ENCODE measurements at regions not wholly inside any gene's neighbourhood (a gene's known extent, or its start where the extent isn't known, plus 50 kb on each side); places are given as distances from the start of the nearest gene placed in this dataset.

DNA sequence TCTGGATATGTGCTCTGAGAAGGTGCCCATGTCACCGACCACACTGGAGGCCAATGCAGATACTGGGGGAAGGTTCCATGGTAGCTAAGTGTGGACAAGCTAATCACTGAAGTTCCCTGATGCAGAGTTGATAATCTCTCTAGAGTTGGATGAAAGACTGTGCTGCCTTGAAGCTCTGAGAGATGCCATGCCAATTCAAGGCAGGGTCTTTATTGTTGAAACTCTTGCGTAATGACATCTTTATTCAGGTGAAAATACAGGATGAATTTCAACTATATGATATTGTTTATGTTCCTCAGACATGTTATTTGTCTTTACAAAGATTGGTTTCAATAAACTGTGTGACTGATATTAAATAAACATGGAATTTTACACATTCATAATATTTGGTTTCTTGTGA, 167.6 kb upstream of the TMEM161B start:
- Histone ChIP-seq H3K9ac (ENCODE audit: low read length in 3 of 3) (no peak overlapping the region), H3K4me3 (ENCODE audit: low read length in 3 of 3) (no peak overlapping the region), H3K27me3 (ENCODE audit: control insufficient read depth, insufficient read depth, low read length) (no peaks in the 10 kb centered on the region), H3K9me3 (ENCODE audit: control insufficient read depth in 2 of 3, insufficient read depth in 1 of 3, low read length in 3 of 3) (peaks cover 0 to 7% (median 0%) of the 10 kb centered on the region in 3 donors), H3K36me3 (ENCODE audit: control insufficient read depth in 2 of 3, insufficient read depth in 3 of 3, low read length in 3 of 3) (no peaks in the 10 kb centered on the region), H3K27ac (ENCODE audit: low read depth in 2 of 2, low read length in 2 of 2) (no peak overlapping the region), H3K4me1 (ENCODE audit: control insufficient read depth in 2 of 3, insufficient read depth in 2 of 3, low read depth in 1 of 3, low read length in 3 of 3) (no peaks in the 10 kb centered on the region)
- DNase-seq: no peak
- intact Hi-C loops (cut with DNase I): no loop called here
- no peak for FAIRE-seq
- TF ChIP-seq, protein P1, sequence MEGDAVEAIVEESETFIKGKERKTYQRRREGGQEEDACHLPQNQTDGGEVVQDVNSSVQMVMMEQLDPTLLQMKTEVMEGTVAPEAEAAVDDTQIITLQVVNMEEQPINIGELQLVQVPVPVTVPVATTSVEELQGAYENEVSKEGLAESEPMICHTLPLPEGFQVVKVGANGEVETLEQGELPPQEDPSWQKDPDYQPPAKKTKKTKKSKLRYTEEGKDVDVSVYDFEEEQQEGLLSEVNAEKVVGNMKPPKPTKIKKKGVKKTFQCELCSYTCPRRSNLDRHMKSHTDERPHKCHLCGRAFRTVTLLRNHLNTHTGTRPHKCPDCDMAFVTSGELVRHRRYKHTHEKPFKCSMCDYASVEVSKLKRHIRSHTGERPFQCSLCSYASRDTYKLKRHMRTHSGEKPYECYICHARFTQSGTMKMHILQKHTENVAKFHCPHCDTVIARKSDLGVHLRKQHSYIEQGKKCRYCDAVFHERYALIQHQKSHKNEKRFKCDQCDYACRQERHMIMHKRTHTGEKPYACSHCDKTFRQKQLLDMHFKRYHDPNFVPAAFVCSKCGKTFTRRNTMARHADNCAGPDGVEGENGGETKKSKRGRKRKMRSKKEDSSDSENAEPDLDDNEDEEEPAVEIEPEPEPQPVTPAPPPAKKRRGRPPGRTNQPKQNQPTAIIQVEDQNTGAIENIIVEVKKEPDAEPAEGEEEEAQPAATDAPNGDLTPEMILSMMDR (IDR thresholded peaks at IDR 0.05; ENCODE audit: borderline replicate concordance, extremely low read depth, insufficient read depth): no peak

DNA sequence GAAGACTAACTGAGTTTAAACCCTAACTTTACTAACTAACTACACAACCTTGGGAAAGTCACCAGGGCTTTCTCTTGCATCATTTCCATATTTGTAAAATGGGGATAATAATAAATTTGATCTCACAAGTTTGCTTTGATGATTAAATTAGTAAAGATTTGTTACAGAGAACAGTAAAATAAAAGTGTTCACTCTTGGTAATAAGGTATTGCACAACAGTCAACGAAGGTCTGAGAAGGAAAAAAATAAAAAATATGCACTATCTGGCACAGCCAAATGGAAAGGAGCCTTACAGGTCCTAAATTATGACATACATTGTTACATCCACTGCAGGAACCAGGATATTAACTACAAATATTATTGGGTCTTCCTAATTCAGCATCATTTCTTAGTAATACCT, 160.0 kb upstream of the TMEM161B start:
- no peak overlapping the region for H3K9ac ChIP-seq (ENCODE audit: low read length in 3 of 3)
- no peaks in the 10 kb centered on the region for H3K27me3 ChIP-seq (ENCODE audit: control insufficient read depth, insufficient read depth, low read length)
- H3K9me3 ChIP-seq (ENCODE audit: control insufficient read depth in 2 of 3, insufficient read depth in 1 of 3, low read length in 3 of 3): no peaks in the 10 kb centered on the region
- no peak overlapping the region for H3K27ac ChIP-seq (ENCODE audit: low read depth in 2 of 2, low read length in 2 of 2)
- intact Hi-C loops (cut with DNase I): no loop called here
- no peaks in the 10 kb centered on the region for H3K36me3 ChIP-seq (ENCODE audit: control insufficient read depth in 2 of 3, insufficient read depth in 3 of 3, low read length in 3 of 3)
- TF ChIP-seq, protein P1 (IDR thresholded peaks at IDR 0.05; ENCODE audit: borderline replicate concordance, extremely low read depth, insufficient read depth): no peak
- no peak for FAIRE-seq
- DNase-seq: no peak
- no peak overlapping the region for H3K4me3 ChIP-seq (ENCODE audit: low read length in 3 of 3)
- no peaks in the 10 kb centered on the region for H3K4me1 ChIP-seq (ENCODE audit: control insufficient read depth in 2 of 3, insufficient read depth in 2 of 3, low read depth in 1 of 3, low read length in 3 of 3)

DNA sequence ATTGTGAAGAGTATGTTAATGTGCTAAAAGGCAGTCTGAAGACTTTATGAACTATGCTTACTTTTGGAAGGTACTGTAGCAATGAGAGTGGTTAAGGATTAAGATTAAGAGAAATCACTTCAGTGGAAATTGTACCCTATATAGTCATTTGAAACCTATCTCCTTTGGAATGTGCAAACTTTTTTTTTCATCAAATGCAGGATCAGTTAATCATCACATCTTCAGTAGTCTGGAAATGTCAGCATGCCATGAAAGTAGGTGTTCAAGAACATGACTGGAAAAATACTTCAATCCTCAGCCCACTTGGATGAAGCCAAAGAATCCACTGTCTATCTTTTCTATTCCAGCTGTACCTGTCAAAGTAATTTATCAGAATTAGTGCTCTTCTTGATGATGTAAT, 157.8 kb upstream of the TMEM161B start:
- TF ChIP-seq, protein P1 (IDR thresholded peaks at IDR 0.05; ENCODE audit: borderline replicate concordance, extremely low read depth, insufficient read depth): no peak
- no peak for DNase-seq
- intact Hi-C loops (cut with DNase I): no loop called here
- Histone ChIP-seq H3K9ac (ENCODE audit: low read length in 3 of 3) (no peak overlapping the region), H3K9me3 (ENCODE audit: control insufficient read depth in 2 of 3, insufficient read depth in 1 of 3, low read length in 3 of 3) (no peaks in the 10 kb centered on the region), H3K27ac (ENCODE audit: low read depth in 2 of 2, low read length in 2 of 2) (no peak overlapping the region), H3K4me1 (ENCODE audit: control insufficient read depth in 2 of 3, insufficient read depth in 2 of 3, low read depth in 1 of 3, low read length in 3 of 3) (no peaks in the 10 kb centered on the region), H3K36me3 (ENCODE audit: control insufficient read depth in 2 of 3, insufficient read depth in 3 of 3, low read length in 3 of 3) (no peaks in the 10 kb centered on the region), H3K4me3 (ENCODE audit: low read length in 3 of 3) (no peak overlapping the region), H3K27me3 (ENCODE audit: control insufficient read depth, insufficient read depth, low read length) (no peaks in the 10 kb centered on the region)
- no peak for FAIRE-seq

DNA sequence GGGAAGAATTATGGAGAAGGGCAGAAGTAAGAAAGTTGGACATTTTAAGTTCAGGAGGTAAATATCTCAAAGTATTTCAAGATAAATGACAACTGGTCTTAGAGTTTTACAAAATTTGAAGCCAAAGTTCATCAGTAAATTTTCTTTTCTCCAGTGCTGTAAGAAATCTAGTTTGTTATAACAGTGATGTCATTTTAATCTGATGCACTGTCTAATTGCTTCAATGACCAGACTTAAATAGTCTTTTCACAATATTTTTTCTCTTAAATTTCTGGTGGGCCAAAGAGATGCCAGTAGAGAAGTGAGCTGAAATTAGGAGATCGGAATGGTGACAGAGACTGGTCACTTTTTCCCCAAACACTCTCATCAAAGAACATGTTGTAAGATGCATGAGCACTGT, 156.5 kb upstream of the TMEM161B start:
- H3K27me3 ChIP-seq (ENCODE audit: control insufficient read depth, insufficient read depth, low read length): no peaks in the 10 kb centered on the region
- no peaks in the 10 kb centered on the region for H3K4me1 ChIP-seq (ENCODE audit: control insufficient read depth in 2 of 3, insufficient read depth in 2 of 3, low read depth in 1 of 3, low read length in 3 of 3)
- no peak overlapping the region for H3K27ac ChIP-seq (ENCODE audit: low read depth in 2 of 2, low read length in 2 of 2)
- no peak overlapping the region for H3K9ac ChIP-seq (ENCODE audit: low read length in 3 of 3)
- no peak for FAIRE-seq
- TF ChIP-seq, protein P1 (IDR thresholded peaks at IDR 0.05; ENCODE audit: borderline replicate concordance, extremely low read depth, insufficient read depth): no peak
- no peaks in the 10 kb centered on the region for H3K36me3 ChIP-seq (ENCODE audit: control insufficient read depth in 2 of 3, insufficient read depth in 3 of 3, low read length in 3 of 3)
- H3K4me3 ChIP-seq (ENCODE audit: low read length in 3 of 3): no peak overlapping the region
- no peaks in the 10 kb centered on the region for H3K9me3 ChIP-seq (ENCODE audit: control insufficient read depth in 2 of 3, insufficient read depth in 1 of 3, low read length in 3 of 3)
- no peak for DNase-seq
- intact Hi-C loops (cut with DNase I): no loop called here
